ENCODE measurements at regions not wholly inside any gene's neighbourhood (a gene's known extent, or its start where the extent isn't known, plus 50 kb on each side); places are given as distances from the start of the nearest gene placed in this dataset.

- no peak for TF ChIP-seq CTCF (IDR thresholded peaks at IDR 0.05)
- TF ChIP-seq POLR2A (IDR thresholded peaks at IDR 0.05), result no peak
Observed at GRCh38 chr5:89901346-89901745, 508.2 kb downstream of the CETN3 start.
